Pancreas (tissue), 10 donors: ENCODE measurements at regions not wholly inside any gene's neighbourhood (a gene's known extent, or its start where the extent isn't known, plus 50 kb on each side); places are given as distances from the start of the nearest gene placed in this dataset.

ENCODE experiments used
- ATAC-seq, 4 donors: fragments of 200-7000 bp; cut with Tn5 transposase; one replicate each; pipeline versions ENCODE4 v1.8.0 to v1.9.1; 2020; ENCODE audit warnings: mild to moderate bottlenecking in 4 of 4, moderate library complexity in 4 of 4
- DNase-seq, 6 donors: peaks; one replicate each; pipeline ENCODE4 v3.0.0-alpha.2; 2020
- FAIRE-seq: peaks from 2 replicates; lab custom pipeline; 2012; peaks lifted over from hg19 to GRCh38; lab: Jason Lieb, UNC
- H3K27ac ChIP-seq, 4 donors: fragments of 200-600 bp; sonication (generic); 1 replicate in 3 of 4; 2 replicates in 1 of 4; pipeline versions ENCODE4 v1.5.0 to v1.8.0; 2020
- H3K27me3 ChIP-seq, 4 donors: fragments of 200-600 bp; one replicate each; pipeline ENCODE4 v1.8.0; 2021
- H3K36me3 ChIP-seq, 3 donors: fragments of 200-600 bp; sonication (generic) in 1 of 3; one replicate each; pipeline versions ENCODE4 v1.5.0 to v1.8.0; 2020 to 2021
- H3K4me1 ChIP-seq, 3 donors: fragments of 200-600 bp; one replicate each; pipeline ENCODE4 v1.8.0; 2021
- H3K4me3 ChIP-seq, 4 donors: fragments of 200-600 bp; sonication (generic) in 2 of 4; one replicate each; pipeline versions ENCODE4 v1.5.0 to v1.8.0; 2020 to 2021
- H3K9me3 ChIP-seq, 4 donors: fragments of 200-600 bp; one replicate each; pipeline ENCODE4 v1.8.0; 2021
- WGBS, 2 donors: extraction: QIAGEN DNeasy Blood & Tissue Kit; methylation state at CpG; one replicate each; pipeline ENCODE4 v1.1.7; 2013; 5-methylcytosine and 5-hydroxymethylcytosine counted together
- intact Hi-C, 3 donors: fragments of 100-400 bp; cut with DNase I; formaldehyde crosslinking; loops; one replicate each; pipeline versions ENCODE4 v1.11.1 to v1.14.2; 2022
- TF ChIP-seq, protein P1 (sequence below), 4 donors: fragments of 200-600 bp; sonication (generic) in 3 of 4; IDR thresholded peaks; one replicate each; pipeline versions ENCODE4 v1.5.0 to v1.8.0; 2021; ENCODE audit warnings: antibody characterized with exemption in 4 of 4
- donor health status: healthy with polysubstance abuse.
- donor health status: DM: no; HTN: no; CAD: no; lungs with moderate emphysema.
- donor health status: DM: no; HTN: no; CAD: no.
- donor health status: control.
- donor health status: control.
- donor health status: Bipolar disorder and iron deficiency.
- donor health status: DM: yes; HTN: yes; CAD: no.
- donor health status: DM: no; HTN: no; CAD: no.
- donor health status: DM: no; HTN: no; CAD: no.
- donor health status: DM: yes; HTN: yes; CAD: no.

DNA sequence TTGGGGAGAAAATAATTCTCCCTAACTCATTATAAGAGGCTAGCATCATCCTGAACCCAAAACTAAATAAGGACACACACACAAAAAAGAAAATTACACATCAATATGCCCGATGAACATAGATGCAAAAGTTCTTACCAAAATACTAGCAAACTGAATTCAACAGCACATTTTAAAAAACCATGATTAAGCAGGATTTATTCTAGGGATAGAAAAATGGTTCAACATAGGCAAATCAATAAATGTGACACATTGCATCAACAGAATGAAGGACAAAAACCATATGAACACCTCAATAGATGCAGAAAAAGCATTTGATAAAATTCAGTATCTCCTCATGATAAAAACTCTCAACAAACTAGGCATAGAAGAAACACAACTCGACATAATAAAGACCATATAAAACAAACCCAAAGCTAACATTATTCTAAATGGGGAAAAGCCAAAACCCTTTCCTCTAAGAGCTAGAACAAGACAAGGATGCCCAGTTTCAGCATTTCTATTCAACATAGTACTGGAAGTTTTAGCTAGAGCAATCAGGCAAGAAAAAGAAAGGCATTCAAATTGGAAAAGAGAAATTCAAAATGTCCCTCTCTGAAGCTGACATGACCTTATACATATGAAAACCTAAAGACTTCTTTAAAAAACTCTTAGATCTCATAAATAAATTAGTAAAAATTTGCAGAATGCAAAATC lies 200.9 kb downstream of the NKX6-1 start:
- H3K4me3 ChIP-seq: no peak overlapping the region
- no peak overlapping the region for H3K27ac ChIP-seq
- peaks cover 0 to 11% (median 0%) of the 10 kb centered on the region in 4 donors for H3K27me3 ChIP-seq
- TF ChIP-seq, protein P1, sequence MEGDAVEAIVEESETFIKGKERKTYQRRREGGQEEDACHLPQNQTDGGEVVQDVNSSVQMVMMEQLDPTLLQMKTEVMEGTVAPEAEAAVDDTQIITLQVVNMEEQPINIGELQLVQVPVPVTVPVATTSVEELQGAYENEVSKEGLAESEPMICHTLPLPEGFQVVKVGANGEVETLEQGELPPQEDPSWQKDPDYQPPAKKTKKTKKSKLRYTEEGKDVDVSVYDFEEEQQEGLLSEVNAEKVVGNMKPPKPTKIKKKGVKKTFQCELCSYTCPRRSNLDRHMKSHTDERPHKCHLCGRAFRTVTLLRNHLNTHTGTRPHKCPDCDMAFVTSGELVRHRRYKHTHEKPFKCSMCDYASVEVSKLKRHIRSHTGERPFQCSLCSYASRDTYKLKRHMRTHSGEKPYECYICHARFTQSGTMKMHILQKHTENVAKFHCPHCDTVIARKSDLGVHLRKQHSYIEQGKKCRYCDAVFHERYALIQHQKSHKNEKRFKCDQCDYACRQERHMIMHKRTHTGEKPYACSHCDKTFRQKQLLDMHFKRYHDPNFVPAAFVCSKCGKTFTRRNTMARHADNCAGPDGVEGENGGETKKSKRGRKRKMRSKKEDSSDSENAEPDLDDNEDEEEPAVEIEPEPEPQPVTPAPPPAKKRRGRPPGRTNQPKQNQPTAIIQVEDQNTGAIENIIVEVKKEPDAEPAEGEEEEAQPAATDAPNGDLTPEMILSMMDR (IDR thresholded peaks at IDR 0.05): no peak
- H3K9me3 ChIP-seq: no peaks in the 10 kb centered on the region
- ATAC-seq: no peak
- H3K4me1 ChIP-seq: no peaks in the 10 kb centered on the region
- intact Hi-C loops: no loop called here
- no peak for DNase-seq
- H3K36me3 ChIP-seq: no peaks in the 10 kb centered on the region
- FAIRE-seq: no peak
- WGBS, 2 donors: 60 to 78% methylated on average over 2 of the region's 2 CpGs

DNA sequence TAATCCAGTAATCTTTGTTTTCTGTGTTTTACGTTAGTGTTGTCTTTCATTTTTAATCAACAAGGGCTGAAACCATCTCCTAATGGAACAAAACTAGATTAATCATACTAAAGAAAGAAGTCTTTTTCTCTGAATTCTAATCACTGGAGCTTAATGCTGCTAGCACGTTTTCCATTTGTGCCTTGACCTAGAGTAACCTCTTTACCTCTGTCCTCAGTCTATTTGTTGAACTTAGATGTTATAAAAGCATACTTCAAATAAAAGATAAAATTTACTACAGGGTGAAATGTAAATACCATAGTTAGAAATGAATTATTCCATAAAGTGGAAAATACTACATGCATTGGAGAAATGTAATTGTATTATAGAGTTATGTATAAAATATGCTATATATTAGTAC lies 207.1 kb downstream of the NKX6-1 start:
- intact Hi-C loops: no loop called here
- Histone ChIP-seq H3K27me3 (peaks cover 0 to 8% (median 0%) of the 10 kb centered on the region in 4 donors), H3K36me3 (no peaks in the 10 kb centered on the region), H3K27ac (no peak overlapping the region), H3K4me3 (no peak overlapping the region), H3K4me1 (no peaks in the 10 kb centered on the region), H3K9me3 (no peaks in the 10 kb centered on the region)
- TF ChIP-seq, protein P1 (IDR thresholded peaks at IDR 0.05): no peak
- 37 to 51% methylated on average over 2 of the region's 2 CpGs for WGBS, 2 donors
- DNase-seq (no peak), ATAC-seq (no peak), FAIRE-seq (no peak)

DNA sequence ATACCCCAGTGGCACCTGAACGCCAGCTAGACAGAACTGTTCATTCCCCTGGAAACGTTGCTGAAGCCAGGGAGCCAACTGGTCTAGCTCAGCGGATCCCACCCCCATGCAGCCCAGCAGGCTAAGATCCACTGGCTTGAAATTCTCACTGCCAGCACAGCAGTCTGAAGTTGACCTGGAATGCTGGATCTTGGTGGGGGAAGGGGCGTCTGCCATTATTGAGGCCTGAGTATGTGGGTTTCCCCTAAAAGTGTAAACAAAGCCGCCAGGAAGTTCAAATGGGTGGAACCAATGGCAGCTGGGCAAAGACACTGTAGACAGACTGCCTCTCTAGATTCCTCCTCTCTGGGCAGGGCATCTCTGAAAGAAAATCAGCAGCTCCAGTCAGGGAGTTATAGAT lies 213.0 kb downstream of the NKX6-1 start:
- Histone ChIP-seq H3K27me3 (no peaks in the 10 kb centered on the region), H3K36me3 (no peaks in the 10 kb centered on the region), H3K9me3 (no peaks in the 10 kb centered on the region), H3K4me1 (no peaks in the 10 kb centered on the region), H3K4me3 (no peak overlapping the region), H3K27ac (no peak overlapping the region)
- TF ChIP-seq, protein P1 (IDR thresholded peaks at IDR 0.05): no peak
- intact Hi-C loops: no loop called here
- DNase-seq (peak in 2 of 6 donors; percentile 4 to 15), ATAC-seq (no peak), FAIRE-seq (no peak)
- WGBS, 2 donors: 49 to 73% methylated on average over 5 of the region's 5 CpGs

DNA sequence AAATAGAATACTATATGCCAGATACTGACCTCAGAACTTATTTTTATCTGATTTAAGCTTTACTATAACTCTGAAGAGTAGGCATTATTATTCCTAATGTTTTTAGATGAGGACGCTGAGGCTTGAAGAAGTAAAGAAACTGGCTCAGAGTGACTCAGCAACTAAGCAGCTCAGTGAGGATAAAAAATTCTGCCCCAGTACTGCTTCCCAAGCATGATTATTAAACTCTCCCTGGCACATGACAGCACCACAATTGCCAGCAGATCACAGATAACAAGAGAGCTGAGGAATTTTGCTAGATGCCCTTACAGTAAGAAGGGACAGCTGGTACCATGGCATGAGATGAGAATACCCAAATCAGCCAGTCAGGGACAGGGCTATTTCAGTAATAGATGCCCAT lies 219.4 kb downstream of the NKX6-1 start:
- H3K27ac ChIP-seq: no peak overlapping the region
- TF ChIP-seq, protein P1 (IDR thresholded peaks at IDR 0.05): no peak
- no peak overlapping the region for H3K4me3 ChIP-seq
- H3K36me3 ChIP-seq: no peaks in the 10 kb centered on the region
- no peaks in the 10 kb centered on the region for H3K27me3 ChIP-seq
- no peak for DNase-seq
- H3K9me3 ChIP-seq: no peaks in the 10 kb centered on the region
- intact Hi-C loops: no loop called here
- no peaks in the 10 kb centered on the region for H3K4me1 ChIP-seq
- FAIRE-seq: no peak
- ATAC-seq: no peak
- 31 to 32% methylated on average over 1 of the region's 1 CpG for WGBS, 2 donors

DNA sequence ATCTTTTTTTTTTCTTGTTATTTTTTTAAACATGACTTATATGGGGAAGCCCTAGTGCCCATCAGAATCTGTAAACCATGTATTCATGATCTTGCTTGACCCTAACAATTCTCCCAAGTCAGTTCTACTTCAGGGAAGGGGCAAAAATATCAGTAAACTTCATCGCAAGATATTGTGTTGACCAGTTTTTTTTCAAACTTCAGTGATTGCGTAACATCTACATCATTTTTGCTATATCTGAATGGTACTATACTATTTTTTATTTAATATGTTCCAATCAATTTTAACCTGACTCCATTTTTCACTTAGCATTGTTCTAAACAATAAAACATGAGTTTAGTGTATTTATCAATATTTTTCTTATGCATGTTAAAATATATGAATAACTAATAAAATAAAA lies 221.2 kb downstream of the NKX6-1 start:
- H3K36me3 ChIP-seq: no peaks in the 10 kb centered on the region
- DNase-seq: no peak
- H3K4me3 ChIP-seq: no peak overlapping the region
- no peaks in the 10 kb centered on the region for H3K4me1 ChIP-seq
- intact Hi-C loops: no loop called here
- 88 to 96% methylated on average over 2 of the region's 2 CpGs for WGBS, 2 donors
- TF ChIP-seq, protein P1 (IDR thresholded peaks at IDR 0.05): no peak
- no peak for FAIRE-seq
- no peaks in the 10 kb centered on the region for H3K9me3 ChIP-seq
- no peak for ATAC-seq
- no peak overlapping the region for H3K27ac ChIP-seq
- no peaks in the 10 kb centered on the region for H3K27me3 ChIP-seq
